HepG2 (cell line): ENCODE measurements at regions not wholly inside any gene's neighbourhood (a gene's known extent, or its start where the extent isn't known, plus 50 kb on each side); places are given as distances from the start of the nearest gene placed in this dataset.

ENCODE experiments used
- ATAC-seq: fragments of 200-7000 bp; cut with Tn5 transposase; 3 replicates; pipeline ENCODE4 v1.9.1; 2020; ENCODE audit warnings: mild to moderate bottlenecking, moderate library complexity
- BruUV-seq: library from RNA; stranded (reverse); fragments of 400-500 nt; replicated peaks from 2 replicates; lab custom pipeline; 2021; lab: Mats Ljungman, UMichigan
- CTCF ChIA-PET: fragments of 300-600 bp; formaldehyde crosslinking; extraction: SDS; loops from one replicate; lab custom pipeline; 2021; ENCODE audit warnings: low total read pairs, inconsistent platforms, low intra/inter-chr PET ratio; lab: Yijun Ruan, JAX
- POLR2A ChIA-PET: fragments of 350-600 bp; sonication (Branson Sonifier 250); formaldehyde crosslinking; loops from one replicate; lab custom pipeline; 2020; ENCODE audit warnings: antibody characterized with exemption, inconsistent platforms; lab: Yijun Ruan, JAX
- DNase-seq: peaks from one replicate; pipeline ENCODE4 v3.0.0-alpha.2; 2015; ENCODE audit warnings: low spot score
- FAIRE-seq: peaks from 3 replicates; lab custom pipeline; 2011; peaks lifted over from hg19 to GRCh38; lab: Jason Lieb, UNC
- H2AFZ ChIP-seq: one replicate; pipeline ENCODE4 v1.6.1; 2011; ENCODE audit warnings: low read length, inconsistent platforms
- H3K27ac ChIP-seq: fragments of 300-600 bp; 3 replicates; pipeline ENCODE4 v1.8.0; 2011; ENCODE audit warnings: mixed run types, mild to moderate bottlenecking, mixed read lengths, low read length, inconsistent platforms; ENCODE audit not compliant: insufficient read depth; ENCODE audit errors: extremely low read length
- H3K27me3 ChIP-seq, 2 experiments: fragments of 200-600 bp in 1 of 2; 2 replicates in 1 of 2; 3 replicates in 1 of 2; pipeline versions ENCODE4 v1.6.0 to v1.8.0; 2011; ENCODE audit warnings: low read length in 2 of 2, mild to moderate bottlenecking in 2 of 2, moderate library complexity in 2 of 2, inconsistent platforms in 1 of 2; ENCODE audit not compliant: insufficient read depth in 2 of 2, control insufficient read depth in 1 of 2
- H3K36me3 ChIP-seq, 2 experiments: fragments of 200-600 bp in 1 of 2; replicated peaks in 1 of 2; 2 replicates in 1 of 2; 3 replicates in 1 of 2; pipeline versions ENCODE4 v1.5.1 to v1.8.0; 2011; ENCODE audit warnings: low read length in 2 of 2, inconsistent platforms in 1 of 2; ENCODE audit not compliant: insufficient read depth in 2 of 2, control insufficient read depth in 1 of 2
- H3K4me1 ChIP-seq: 2 replicates; pipeline ENCODE4 v1.5.1; 2012; ENCODE audit warnings: low read length, inconsistent platforms; ENCODE audit not compliant: insufficient read depth
- H3K4me2 ChIP-seq: 2 replicates; pipeline ENCODE4 v1.6.0; 2011; ENCODE audit warnings: low read depth, low read length, inconsistent platforms
- H3K4me3 ChIP-seq, 3 experiments: fragments of 200-600 bp in 1 of 3; sonication (generic), shearing (Covaris generic) in 1 of 3; replicated peaks in 1 of 3; 2 replicates each; pipeline ENCODE4 v1.5.1; 2011 to 2016; ENCODE audit warnings: low read length in 3 of 3, inconsistent platforms in 2 of 3, low read depth in 2 of 3, mild to moderate bottlenecking in 2 of 3, control low read depth in 1 of 3, mixed read lengths in 1 of 3; ENCODE audit not compliant: insufficient read depth in 1 of 3
- H3K79me2 ChIP-seq: one replicate; pipeline ENCODE4 v1.6.1; 2011; ENCODE audit warnings: low read length, inconsistent platforms; ENCODE audit not compliant: insufficient read depth
- H3K9ac ChIP-seq: 2 replicates; pipeline ENCODE4 v1.6.0; 2011; ENCODE audit warnings: mild to moderate bottlenecking, low read depth, low read length, inconsistent platforms; ENCODE audit not compliant: insufficient read depth
- H3K9me3 ChIP-seq: 2 replicates; pipeline ENCODE4 v1.5.1; 2012; ENCODE audit warnings: mild to moderate bottlenecking, low read length
- H4K20me1 ChIP-seq: 2 replicates; pipeline ENCODE4 v1.6.0; 2011; ENCODE audit warnings: inconsistent platforms, mild to moderate bottlenecking, low read length, moderate library complexity; ENCODE audit not compliant: insufficient read depth
- ATRX ChIP-seq: sonication (generic); formaldehyde crosslinking; IDR thresholded peaks from 2 replicates; pipeline ENCODE4 v1.4.0; 2020; ENCODE audit warnings: missing genetic modification reagents, borderline replicate concordance
- CREB1 ChIP-seq, 2 experiments: fragments of 450-650 bp in 1 of 2; IDR thresholded peaks; 2 replicates each; pipeline ENCODE4 v1.6.1; 2016 to 2017; ENCODE audit warnings: control low read depth in 1 of 2, mild to moderate bottlenecking in 1 of 2, missing compliant biosample characterization in 1 of 2, missing genetic modification characterization in 1 of 2
- HNRNPH1 ChIP-seq: fragments of 200-400 bp; formaldehyde crosslinking; optimal IDR thresholded peaks from 2 replicates; pipeline ENCODE3; 2017; ENCODE audit warnings: mild to moderate bottlenecking, low read depth, low read length
- MTA1 ChIP-seq: sonication (generic); formaldehyde crosslinking; IDR thresholded peaks from 2 replicates; pipeline ENCODE4 v1.4.0; 2020; ENCODE audit warnings: missing genetic modification reagents, mild to moderate bottlenecking, borderline replicate concordance
- NFE2 ChIP-seq: sonication (generic); formaldehyde crosslinking; IDR thresholded peaks from 2 replicates; pipeline ENCODE4 v1.4.0; 2020; ENCODE audit warnings: missing genetic modification reagents
- PAXIP1 ChIP-seq: sonication (generic); formaldehyde crosslinking; conservative IDR thresholded peaks from 2 replicates; pipeline ENCODE4 v1.4.0; 2020; ENCODE audit warnings: mild to moderate bottlenecking, missing genetic modification reagents, moderate library complexity
- PRDM10 ChIP-seq: sonication (generic); formaldehyde crosslinking; IDR thresholded peaks from 2 replicates; pipeline ENCODE4 v1.4.0; 2020; ENCODE audit warnings: low read depth, missing genetic modification reagents
- RFX5 ChIP-seq: IDR thresholded peaks from 2 replicates; pipeline ENCODE4 v1.6.1; 2011; ENCODE audit warnings: low read depth, low read length, improper control_type of control experiment
- SCMH1 ChIP-seq: sonication (generic); formaldehyde crosslinking; IDR thresholded peaks from 2 replicates; pipeline ENCODE4 v1.9.0; 2021; ENCODE audit warnings: missing genetic modification reagents, mild to moderate bottlenecking, borderline replicate concordance
- SIX4 ChIP-seq: sonication (generic); formaldehyde crosslinking; IDR thresholded peaks from 2 replicates; pipeline ENCODE4 v1.4.0; 2020; ENCODE audit warnings: missing genetic modification reagents
- ZBTB1 ChIP-seq: sonication (generic); formaldehyde crosslinking; IDR thresholded peaks from 2 replicates; pipeline ENCODE4 v1.4.0; 2020; ENCODE audit warnings: missing genetic modification reagents, borderline replicate concordance
- ZNF326 ChIP-seq: sonication (generic); formaldehyde crosslinking; IDR thresholded peaks from 2 replicates; pipeline ENCODE4 v1.4.0; 2020; ENCODE audit warnings: missing genetic modification reagents, borderline replicate concordance
- ZNF607 ChIP-seq: sonication (generic); formaldehyde crosslinking; IDR thresholded peaks from 2 replicates; pipeline ENCODE4 v1.5.1; 2020; ENCODE audit warnings: missing genetic modification reagents, mild to moderate bottlenecking, borderline replicate concordance
- ZNF660 ChIP-seq: sonication (generic); formaldehyde crosslinking; IDR thresholded peaks from 2 replicates; pipeline ENCODE4 v1.5.1; 2020; ENCODE audit warnings: mild to moderate bottlenecking, low read depth, missing genetic modification reagents, borderline replicate concordance
- WGBS: methylation state at CpG from one replicate; pipeline ENCODE4 v1.1.6; 2017; ENCODE audit warnings: low lambda C conversion rate; 5-methylcytosine and 5-hydroxymethylcytosine counted together
- in situ Hi-C: cut with HindIII; loops from 2 replicates; pipeline ENCODE4 v1.10.0; 2017; ENCODE audit warnings: low pct_unique_long_range_greater_than_20kb; ENCODE audit not compliant: extremely low pct_ligation_motif_present
- intact Hi-C: fragments of 100-400 bp; cut with micrococcal nuclease; formaldehyde crosslinking; loops from one replicate; pipeline ENCODE4 v1.10.0; 2022; ENCODE audit not compliant: unreplicated experiment

GRCh38 chr1:229891227-229891626 is 175.8 kb upstream of the GALNT2 start (continued):
- no peak for TF ChIP-seq RFX5

- no peaks in the 10 kb centered on the region for H3K79me2 ChIP-seq
- no peak overlapping the region for H3K4me3 ChIP-seq
- no peaks in the 10 kb centered on the region for H3K9me3 ChIP-seq
- intact Hi-C loops: no loop called here
- BruUV-seq: no TSS peak
- H3K9ac ChIP-seq: no peak overlapping the region
- ChIA-PET CTCF (no interaction called here), POLR2A (no interaction called here)
- no peaks in the 10 kb centered on the region for H3K36me3 ChIP-seq
- ATAC-seq (no peak), FAIRE-seq (no peak), DNase-seq (no peak)
- 0% methylated on average over 1 of the region's 1 CpG for WGBS
- H3K4me2 ChIP-seq: no peak overlapping the region
- no peaks in the 10 kb centered on the region for H4K20me1 ChIP-seq
- in situ Hi-C loops: no loop called here
- peaks cover 0 to 13% of the 10 kb centered on the region in 2 experiments; a peak in 1 of 5 replicates for H3K27me3 ChIP-seq
- peaks cover 5% of the 10 kb centered on the region for H3K4me1 ChIP-seq
- no peak overlapping the region for H3K27ac ChIP-seq
- no peak overlapping the region for H2AFZ ChIP-seq
- TF ChIP-seq MTA1 (no peak), ZNF660 (no peak), SIX4 (CRISPR knock-in tag) (no peak), ZBTB1 (CRISPR knock-in tag) (no peak), SCMH1 (CRISPR knock-in tag) (no peak), ZNF607 (CRISPR knock-in tag) (no peak), CREB1 (IDR thresholded peaks at IDR 0.05) (no peak), CREB1 (CRISPR knock-in tag; IDR thresholded peaks at IDR 0.05) (no peak), ATRX (CRISPR knock-in tag) (no peak), NFE2 (CRISPR knock-in tag) (no peak), ZNF326 (CRISPR knock-in tag) (no peak), PRDM10 (CRISPR knock-in tag) (no peak), PAXIP1 (CRISPR knock-in tag) (no peak), HNRNPH1 (no peak)
These were observed 174.4 kb upstream of the GALNT2 start for GRCh38 chr1:229892515-229893117.
